HG02623 (cell line): ENCODE measurements at regions not wholly inside any gene's neighbourhood (a gene's known extent, or its start where the extent isn't known, plus 50 kb on each side); places are given as distances from the start of the nearest gene placed in this dataset.
"Not testable (repeated sequence)": the region's sequence is repeated elsewhere in the genome, so short reads cannot be mapped to it uniquely, and the experiment has no call there.

Experiments
- ATAC-seq: cut with Tn5 transposase; IDR thresholded peaks from one replicate; pipeline ENCODE4 v1.9.1; 2021; ENCODE audit warnings: moderate library complexity; ENCODE audit not compliant: unreplicated experiment

DNA sequence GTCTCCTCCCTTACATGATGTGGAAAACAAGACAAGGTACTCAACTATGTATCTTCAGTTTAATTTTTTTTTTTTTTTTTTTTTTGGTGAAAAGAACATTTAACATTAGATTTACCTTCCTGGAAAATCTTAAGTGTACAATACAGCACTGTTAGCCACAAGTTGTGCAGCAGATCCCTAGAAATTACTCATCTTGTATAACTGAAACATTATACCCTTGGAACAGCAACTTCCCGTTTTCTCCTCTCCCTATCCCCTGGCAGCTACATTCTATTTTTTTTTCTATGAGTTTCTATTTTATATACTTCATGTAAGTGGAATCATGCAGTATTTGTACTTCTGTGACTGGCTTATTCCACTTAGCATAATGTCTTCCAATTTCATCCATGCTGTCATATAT, 421.9 kb upstream of the FTMT start:
- no peak for ATAC-seq

DNA sequence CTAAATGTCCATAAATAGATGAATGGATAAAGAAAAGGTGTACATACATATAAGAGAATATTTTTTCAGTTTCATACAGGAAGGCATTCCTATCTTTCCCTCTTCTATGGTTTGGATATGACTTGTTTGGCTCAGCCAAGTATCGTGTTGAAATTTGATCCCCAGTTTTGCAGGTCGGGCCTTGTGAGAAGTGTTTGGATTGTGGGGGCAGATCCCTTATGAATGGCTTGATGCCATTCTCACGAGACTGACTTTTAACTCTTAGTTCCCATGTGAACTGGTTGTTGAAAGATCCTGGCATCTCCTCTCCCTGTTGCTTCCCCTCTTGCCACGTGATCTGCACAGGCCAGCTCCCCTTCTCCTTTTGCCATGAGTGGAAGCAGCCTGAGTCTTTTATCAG, 421.1 kb upstream of the FTMT start:
- ATAC-seq, result no peak

DNA sequence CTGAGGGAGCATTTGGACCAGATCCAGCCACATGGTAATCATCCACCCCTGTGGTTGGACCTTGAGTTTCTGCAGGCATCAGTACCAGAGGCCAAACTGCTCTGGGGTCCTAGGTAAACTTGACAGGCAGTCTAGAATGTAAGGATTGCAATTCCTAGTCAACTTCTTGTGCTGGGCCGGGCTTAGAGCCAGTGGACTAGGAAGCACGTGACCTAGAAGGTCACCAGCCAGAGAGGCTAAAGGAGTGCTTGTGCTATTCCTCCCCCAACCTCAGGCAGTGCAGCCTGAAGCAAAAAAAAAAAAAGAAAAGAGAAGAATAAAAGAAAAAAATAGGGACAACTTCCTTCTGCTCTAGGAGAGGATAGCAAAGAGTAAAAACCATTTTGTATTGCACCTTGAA, 406.2 kb upstream of the FTMT start:
- ATAC-seq, result no peak

DNA sequence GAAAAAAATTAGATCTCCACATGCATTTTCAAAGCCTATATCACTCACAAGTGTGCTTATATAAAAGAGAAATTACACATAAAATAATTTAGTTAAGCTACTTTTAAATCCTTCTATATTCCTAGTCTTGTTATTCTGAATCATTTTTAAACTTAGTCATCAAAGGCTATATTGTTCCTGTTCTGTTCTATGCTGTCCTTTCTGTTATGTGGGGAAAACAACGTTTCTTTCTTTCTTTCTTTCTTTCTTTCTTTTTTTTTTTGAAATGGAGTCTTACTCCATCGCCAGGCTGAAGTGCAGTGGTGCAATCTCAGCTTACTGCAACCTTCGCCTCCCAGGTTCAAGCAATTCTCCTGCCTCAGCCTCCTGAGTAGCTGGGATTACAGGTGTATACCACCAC, 389.2 kb upstream of the FTMT start:
- no peak for ATAC-seq

DNA sequence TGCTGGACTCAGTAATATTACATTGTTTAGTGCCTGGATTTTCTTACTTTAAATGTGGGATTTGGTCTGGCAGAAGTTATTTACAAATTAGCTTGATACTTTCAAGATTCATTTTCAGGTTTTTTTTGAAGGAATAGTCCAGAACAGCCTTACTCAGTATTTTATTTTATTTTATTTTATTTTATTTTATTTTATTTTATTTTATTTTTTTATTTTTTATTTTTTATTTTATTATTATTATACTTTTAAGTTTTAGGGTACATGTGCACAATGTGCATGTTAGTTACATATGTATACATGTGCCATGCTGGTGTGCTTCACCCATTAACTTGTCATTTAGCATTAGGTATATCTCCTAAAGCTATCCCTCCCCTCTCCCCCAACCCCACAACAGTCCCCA, 380.5 kb upstream of the FTMT start:
- ATAC-seq, result not testable (repeated sequence)

DNA sequence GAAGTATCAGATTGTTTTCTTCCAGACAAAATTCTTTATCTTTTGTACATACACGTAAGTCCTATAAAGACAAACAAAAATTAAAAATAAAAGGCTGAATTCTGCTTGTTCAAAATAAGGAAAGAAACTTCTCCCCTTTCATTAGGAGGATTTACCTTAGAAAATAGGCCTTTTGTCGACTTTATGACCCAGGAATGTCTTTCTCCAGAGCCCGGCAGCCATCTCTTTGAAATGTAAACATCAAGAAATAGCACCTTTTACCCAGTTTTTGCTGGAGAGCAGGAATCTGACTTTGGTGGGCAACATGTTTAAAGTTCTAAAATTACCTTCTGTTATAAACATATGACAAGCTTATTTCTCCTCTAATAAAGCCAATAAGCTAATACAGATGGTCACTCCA, 373.0 kb upstream of the FTMT start:
- ATAC-seq, result no peak

DNA sequence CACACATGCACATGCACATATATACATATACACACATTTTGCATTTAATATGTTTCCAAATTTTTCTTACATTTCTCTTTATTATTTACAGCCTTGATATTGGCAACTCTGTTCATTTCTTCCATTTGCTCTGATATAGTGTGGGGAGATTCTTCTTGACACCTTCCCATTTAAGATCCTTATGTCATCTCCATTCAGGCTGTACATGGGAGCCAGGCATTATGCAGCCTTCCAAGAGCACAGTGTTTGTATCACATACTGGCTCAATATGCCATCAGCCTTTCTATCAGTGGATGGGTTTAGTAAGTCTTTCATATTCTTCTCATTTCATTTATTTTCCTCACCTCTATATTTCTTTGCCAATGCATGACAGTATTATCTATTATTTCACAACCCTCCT, 372.3 kb upstream of the FTMT start:
- no peak for ATAC-seq

DNA sequence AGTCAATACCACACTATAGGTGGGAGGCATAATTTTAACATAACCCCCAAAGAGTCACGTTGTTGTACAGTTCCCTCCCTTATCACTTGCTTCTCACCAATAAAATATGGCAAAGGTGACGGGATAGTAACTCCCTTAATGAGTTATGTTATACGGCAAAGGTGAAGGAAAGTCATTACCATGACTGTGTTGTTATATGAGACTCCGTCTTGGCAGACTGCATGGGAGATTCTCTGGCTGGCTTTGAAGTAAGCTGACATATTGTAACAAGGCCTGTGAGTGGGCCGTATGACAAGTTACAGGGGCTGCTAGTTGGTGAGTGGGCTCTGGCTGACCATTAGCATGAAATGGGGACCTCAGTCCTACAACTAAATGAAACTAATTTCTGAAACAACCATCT, 366.4 kb upstream of the FTMT start:
- ATAC-seq, result no peak

DNA sequence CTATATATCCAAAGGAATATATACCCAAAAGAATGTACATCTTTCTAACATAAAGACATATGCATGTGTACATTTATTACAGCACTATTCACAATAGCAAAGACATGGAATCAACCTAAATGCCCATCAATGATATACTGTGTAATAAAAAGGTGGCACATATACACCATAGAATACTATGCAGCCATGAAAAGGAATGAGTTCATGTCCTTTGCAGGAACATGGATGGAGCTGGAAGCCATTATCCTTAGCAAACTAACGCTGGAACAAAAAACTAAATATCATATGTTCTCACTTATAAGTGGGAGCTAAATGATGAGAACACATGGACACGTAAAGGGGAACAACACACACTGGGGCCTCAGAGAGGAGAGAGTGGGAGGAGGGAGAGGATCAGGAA, 365.7 kb upstream of the FTMT start:
- not testable (repeated sequence) for ATAC-seq

DNA sequence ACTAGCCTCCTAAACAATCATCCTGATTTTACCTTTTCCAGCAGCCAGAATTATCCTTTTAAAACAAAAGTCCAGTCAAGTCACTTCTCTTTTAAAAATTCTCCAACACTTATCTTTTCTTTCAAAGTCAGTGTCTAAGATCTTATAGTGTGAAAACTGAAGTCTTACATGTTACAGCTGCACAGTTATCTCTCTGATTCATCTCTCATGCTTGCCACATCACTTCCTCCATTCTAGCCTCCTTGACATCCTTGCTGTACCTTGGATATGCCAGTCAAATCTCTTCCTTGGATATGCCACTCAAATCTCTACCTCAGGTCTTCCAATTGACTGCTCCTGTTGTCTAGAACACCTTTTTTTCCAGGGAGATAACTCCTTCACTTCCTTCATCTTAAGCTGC, 361.7 kb upstream of the FTMT start:
- no peak for ATAC-seq

DNA sequence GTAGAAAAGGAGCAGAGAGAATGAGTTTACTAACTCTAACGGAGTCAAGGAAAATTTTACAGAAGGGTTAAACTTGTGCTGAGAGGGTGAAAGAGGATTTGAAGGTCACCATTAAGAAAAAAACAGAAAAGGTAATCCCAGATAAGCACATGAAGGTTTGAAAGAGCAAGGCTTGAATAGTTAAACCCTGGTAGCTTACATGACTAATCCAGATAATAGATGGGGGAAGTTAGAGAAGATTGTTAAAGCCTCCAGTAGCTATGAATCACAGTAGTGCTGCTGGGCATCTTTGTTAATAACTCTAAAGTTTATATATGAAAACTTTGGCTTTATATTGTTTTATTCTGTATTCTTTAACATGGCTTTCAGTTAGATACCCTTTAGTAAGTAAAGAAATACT, 354.5 kb upstream of the FTMT start:
- ATAC-seq, result no peak

DNA sequence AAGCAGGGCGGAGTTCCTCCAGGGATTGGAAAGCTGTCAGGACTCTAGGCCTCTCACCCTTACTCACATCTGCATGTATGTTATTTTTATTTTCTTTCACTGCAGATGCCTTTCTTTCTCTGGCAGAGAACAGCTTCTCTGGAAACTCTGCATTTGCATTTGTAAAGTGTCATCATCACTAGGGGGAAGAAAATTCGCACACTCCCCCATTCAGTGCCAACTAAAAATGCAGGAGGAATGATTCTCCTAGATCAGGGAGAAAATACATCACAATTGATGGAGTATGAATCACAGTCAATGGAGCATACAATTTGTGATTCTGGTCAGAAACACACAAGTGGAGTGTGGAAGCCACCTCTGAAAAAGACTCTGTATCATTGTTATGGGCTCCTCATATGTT, 351.4 kb upstream of the FTMT start:
- no peak for ATAC-seq

DNA sequence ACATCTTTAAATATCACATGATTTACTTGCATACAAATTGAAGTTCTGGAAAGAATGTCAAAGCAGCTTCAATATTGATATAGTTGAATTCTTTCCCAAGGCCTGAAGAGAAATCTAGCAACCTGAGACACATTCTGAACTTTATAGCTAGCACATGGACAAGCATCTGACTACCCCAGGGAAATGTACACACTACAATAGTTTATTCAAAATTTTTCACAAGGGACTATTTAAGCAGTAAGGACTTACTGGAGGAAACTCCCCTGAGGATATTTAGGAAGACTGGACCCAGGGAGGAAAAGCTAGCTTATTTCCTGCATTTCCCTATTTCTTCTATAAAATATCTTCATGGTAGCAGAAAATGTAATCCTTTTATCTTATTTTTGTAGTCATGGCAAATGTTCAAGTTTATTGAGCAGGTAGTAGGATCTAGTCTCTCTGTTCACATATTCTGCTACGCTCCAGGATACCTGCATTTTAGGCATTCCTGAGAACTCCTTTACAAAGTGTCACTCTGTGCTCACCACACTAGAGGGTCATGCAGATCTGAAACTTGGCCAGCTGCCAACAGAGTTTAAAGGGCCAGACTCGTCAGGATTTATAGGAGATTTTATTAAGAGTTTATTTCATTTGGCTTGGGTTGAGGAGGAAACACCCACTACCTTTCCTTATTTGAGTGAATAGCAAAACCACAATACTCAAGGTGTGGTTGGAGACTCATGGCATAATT, 348.4 kb upstream of the FTMT start:
- no peak for ATAC-seq

DNA sequence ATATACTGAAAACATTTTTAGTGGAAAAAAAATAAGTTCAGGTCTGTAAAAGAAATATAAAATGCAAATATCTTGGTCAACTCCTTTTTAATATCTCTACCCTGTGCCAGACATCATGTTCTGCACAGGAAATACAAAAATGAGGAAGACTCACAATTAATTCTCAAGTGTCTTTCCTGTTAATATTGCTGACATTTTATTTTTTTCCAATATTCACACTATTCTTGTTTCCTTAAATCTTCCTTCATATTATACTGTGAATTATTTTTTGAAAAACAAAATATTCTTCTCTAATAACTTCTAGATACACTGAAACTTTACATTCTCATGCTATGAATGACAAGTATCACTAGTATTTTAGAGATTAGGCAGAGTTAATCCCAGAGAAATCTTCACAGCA, 334.7 kb upstream of the FTMT start:
- ATAC-seq, result no peak

DNA sequence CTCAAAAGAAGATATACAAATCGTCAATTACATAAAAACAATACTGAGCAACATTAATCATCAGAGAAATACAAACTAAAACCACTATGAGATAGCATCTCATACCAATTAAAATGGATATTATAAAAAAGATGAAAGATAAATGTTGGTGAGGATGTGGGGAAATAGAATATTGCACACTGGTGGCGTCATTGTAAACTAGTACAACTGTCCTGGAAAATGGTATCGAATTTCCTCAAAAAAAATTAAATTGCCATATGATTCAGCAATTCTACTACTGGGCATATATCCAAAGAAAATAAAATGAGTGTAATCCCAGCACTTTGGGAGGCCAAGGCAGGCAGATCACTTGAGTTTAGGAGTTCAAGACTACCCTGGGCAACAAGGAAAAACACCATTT, 326.0 kb upstream of the FTMT start:
- no peak for ATAC-seq

DNA sequence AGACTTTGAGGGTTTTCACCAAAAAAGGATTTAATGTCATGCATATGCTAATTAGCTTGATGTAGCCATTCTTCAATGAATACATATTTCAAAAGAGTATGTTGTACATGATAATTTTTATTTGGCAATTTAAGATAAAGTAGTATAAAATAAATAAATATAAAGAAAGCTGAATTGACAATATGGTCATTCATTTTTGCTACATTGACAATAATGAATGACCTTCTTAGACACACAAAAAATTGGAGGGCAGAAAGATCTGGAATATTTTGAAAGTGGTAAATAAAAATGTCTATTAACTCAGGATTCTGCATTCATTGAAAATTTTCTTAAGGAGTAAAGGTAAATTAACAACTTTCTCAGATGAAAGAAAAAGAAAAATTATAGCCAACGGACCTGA, 324.8 kb upstream of the FTMT start:
- no peak for ATAC-seq

DNA sequence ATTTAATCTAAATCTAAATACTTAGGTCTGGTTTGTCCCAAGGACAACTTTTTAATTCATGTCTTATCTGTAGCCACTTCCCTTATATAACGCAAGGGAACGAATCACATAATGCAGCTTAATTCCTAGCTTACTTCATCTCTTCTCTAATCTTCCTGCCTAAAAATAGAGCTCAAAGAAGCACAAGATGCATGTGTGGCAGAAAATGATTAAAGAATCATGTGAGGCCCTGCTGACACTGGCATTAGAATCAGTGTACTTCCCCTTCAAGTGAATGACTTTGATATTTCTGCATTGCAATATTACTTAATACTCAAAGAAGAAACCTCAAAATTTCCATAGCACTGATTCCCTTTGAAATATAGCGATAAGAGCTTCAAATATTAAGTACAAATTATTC, 317.9 kb upstream of the FTMT start:
- ATAC-seq, result no peak

DNA sequence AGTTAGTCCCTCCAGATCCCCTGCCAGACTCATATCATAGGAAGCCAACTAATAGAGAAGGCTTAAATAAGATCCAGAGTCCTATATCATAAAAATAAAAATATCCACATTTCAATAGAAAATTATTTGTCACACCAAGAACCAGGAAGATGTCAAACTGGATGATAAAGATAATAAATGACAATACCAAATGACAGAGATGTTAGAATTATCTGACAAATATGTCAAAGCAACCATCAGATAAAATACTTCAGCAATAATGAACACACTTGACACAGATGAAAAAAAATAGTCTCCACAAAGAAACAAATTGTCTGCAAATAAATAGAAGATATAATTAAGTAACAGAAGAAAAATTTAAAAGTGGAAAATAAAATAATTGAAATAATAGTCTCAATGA, 300.7 kb upstream of the FTMT start:
- ATAC-seq, result no peak

DNA sequence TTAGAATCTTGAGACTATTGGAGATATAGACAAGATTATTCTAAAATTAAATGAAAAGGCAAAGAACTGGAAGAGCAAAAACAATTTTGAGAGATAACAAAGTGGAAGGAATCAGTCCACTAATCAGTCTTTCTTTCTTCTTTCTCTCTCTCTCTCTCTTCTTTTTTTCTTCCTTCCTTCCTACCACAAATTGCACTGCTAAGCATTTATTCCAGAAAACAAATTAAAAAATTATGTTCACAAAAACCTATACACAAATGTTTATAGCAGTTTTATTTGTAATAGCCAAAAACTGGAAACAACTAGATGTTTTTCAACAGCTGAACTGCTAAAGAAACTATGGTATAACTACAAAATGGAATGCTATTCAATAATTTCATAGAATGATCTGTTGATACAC, 291.9 kb upstream of the FTMT start:
- ATAC-seq, result no peak

DNA sequence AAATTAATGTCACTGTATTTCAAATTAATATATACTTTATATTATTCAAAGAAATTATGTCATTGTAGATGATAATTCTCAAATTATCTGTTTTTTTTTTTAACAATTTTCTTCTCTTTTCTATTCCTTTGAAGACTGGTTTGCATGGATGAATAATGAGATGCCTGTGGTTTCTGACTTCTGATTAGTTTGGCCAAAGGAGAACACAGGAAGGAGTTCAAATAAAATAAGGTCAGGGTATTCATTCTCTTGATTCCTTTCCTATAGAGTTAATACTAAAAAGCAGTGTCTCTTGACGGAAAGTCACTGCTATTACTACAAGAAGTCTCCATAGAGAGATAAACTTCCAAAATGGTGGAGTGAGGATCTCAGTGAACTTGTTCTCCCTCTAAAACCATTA, 279.6 kb upstream of the FTMT start:
- no peak for ATAC-seq

DNA sequence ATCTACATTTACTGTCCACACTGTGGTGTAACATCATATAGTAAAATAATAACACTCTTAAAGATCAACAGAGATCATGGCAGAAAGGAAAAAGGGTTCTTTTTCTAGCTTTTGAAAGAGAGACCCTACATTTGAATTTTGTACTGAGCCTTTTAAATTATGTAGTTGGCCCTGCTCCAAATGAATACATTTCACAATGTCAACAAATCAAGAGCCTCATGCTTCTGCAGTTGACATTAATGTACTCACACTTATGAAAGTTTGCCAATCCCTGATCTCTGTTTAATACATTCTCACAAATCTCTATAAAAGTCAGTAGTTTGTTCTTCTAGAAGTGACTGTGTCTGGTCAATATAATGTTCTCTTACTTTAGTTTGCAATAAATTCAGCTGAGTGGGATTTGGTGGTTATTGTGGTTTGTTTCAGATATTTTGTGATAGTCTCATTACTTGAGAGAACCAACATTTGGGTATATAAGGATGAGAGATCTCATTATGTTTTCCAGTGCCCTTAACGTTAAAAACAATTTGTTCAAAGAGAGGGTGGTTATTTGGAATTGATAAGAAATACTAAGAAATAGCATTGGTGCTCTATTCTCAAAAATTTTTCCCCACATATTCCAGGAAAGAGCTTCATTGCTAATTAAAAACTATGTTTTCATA, 277.8 kb upstream of the FTMT start:
- ATAC-seq, result no peak

DNA sequence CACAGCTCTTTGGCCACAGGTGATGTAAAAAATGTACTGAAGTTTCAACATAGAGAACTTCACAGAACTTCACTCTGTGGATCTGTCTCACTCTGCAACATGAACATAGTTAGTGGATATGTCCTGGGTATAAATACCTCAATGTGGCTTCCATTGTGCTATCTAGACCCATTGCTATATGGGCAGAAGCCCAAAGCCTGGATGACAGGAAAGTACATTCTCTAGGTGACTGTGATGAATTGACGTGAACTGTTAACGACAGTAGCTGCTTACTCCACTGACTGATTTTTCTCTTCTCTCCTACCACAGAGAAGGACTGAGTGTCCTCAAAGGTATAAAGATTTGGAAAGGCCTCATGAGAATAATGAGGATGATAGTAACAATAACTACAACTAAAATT, 270.1 kb upstream of the FTMT start:
- ATAC-seq, result no peak

DNA sequence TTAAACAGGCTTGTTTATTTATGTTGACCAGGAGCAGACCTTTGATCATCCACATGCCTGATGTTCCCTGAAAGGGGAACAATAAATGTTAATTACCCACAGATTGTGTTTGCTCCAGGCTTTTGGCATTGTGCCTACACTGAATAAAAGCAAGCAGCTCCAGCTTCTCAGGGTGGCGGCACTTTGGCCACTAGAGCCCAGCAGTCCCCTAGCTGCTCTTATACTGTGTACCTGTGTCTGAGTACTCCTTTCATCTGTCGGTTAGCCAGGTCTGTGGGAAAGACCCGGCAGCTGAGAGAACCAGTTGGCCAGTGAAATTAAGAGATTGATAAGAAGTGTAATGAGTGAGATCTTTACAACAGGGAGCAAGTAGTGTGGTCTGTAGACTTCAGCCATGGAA, 254.8 kb upstream of the FTMT start:
- ATAC-seq, result no peak
